ENCODE measurements at regions not wholly inside any gene's neighbourhood (a gene's known extent, or its start where the extent isn't known, plus 50 kb on each side); places are given as distances from the start of the nearest gene placed in this dataset.
"Not testable (repeated sequence)": the region's sequence is repeated elsewhere in the genome, so short reads cannot be mapped to it uniquely, and the experiment has no call there.

DNA sequence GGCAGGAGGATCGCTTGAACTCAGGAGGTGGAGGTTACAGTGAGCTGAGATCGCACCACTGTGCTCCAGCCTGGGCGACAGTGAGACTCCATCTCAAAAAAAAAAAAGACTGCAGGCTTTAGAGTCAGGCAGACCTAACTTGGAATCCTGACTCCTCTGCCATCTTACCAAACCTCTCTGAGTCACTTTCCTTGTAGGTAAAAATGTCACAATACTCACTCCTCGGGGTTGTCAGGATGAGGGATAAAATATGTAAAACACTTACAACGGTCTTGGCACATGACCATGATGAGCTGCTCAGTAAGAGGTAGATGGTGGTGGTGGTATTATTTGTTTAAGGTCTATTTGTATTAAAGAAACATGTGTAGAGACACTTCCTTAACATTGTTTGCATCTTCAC lies 154.1 kb upstream of the PDE1C start:
- no peak for DNase-seq

DNA sequence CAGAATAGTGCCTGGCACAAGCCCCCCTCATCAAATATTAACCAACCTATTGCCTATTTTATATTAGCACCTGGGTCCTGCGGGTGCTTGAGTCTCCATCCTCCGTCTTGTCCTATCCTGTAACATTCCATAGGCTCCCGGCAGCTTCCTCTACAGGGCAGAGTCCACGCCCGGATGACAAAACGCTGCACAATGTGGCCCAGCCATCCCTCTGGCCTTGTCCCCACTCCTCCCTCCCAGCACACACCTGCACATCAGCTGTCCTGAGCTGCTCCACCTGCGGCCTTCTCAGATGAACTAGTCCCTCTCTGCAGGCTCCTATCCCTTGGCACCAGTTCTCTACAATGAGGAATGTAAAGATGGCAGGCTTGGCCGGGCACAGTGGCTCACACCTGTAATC lies 153.5 kb upstream of the PDE1C start:
- DNase-seq, result no peak

GRCh38 chr7:32223071-32223650 lies 153.0 kb upstream of the PDE1C start:
- DNase-seq, result no peak

GRCh38 chr7:32222251-32222900 lies 152.2 kb upstream of the PDE1C start:
- no peak for DNase-seq

DNA sequence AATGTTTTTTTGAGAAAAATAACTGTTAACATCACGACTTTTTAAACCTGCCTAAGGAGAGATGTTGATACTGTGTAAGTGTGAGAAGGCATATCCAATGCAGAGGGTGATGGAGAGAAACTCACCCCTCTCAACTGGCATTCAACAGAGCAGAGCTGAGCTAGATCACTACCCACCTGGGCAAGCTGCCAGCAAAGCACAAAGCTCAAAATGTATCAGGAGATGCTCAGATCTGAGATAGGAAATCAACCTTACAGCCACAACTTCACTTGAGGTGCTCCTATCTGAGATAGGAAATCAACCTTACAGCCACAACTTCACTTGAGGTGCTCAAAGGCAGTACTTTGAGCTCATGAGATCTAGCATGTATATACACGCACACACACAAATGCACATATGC lies 151.5 kb upstream of the PDE1C start:
- DNase-seq, result peak in 1 of 58 donors; percentile 4

DNA sequence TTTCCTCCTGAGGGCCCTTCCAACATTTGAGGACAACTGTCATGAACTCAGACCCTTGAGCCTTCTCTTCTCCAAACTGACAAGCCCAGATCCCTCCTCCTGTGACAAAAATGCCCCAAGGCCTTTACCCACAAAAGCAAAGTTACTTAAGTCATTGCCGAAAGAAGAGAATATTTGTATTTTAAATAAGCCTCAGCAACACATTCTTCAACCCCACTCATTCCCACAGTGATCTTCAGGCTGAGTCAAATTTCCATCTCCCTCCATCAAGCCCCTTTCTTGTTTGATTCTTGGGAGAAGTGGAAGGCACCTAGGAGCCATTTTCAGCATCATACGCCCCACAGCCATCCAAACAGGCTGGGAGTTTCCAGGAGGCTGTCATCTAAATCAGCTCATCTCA lies 150.8 kb upstream of the PDE1C start:
- DNase-seq, result no peak

GRCh38 chr7:32219831-32220230 lies 149.6 kb upstream of the PDE1C start:
- DNase-seq, result not testable (repeated sequence)

DNA sequence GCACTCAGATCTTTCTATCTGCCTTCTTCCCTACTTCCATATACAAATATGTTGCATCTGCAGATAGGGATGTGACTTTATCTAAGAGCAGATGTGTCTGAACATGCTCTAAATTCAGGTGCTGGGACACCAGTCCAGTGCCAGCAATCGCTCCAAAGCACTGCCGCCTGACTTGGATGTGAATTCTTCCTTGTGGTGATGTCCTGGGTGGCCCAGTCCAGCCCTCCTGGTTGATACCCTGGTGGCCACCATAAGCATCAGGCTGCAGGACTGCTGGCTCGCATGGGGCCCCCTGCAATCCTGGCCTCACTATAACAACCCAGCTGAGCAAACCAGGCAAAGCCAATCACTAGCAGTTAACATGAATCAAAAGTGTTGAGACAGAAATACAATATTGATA lies 149.2 kb upstream of the PDE1C start:
- no peak for DNase-seq

GRCh38 chr7:32218741-32219288 lies 148.6 kb upstream of the PDE1C start:
- no peak for DNase-seq

- DNase-seq, result peak in 11 of 58 donors; percentile 6 to 53 (median 23)
Observed at GRCh38 chr7:32218154-32218467, 147.9 kb upstream of the PDE1C start.

GRCh38 chr7:32217341-32218153 lies 147.3 kb upstream of the PDE1C start:
- DNase-seq, result no peak

- DNase-seq, result no peak
Observed at GRCh38 chr7:32216759-32217158, 146.6 kb upstream of the PDE1C start.

DNA sequence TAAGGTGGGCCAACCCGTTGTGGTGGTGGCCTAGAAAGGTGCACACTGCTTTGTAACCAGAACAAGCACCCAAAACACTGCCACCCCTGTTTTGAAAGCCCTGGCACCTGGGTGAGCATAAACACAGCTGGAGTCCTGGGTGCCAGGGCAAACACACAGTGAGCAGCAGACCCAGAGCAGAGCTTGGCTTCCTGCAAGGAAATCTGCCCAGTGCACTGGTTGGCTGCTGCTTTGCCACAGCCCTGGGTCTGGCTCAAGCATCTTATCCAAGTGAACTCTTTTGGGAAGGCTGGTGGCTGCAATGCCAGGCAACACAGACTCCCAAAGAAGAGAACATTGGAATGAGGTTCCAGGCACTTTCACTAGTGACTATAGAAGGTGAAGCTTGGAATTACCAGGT lies 145.5 kb upstream of the PDE1C start:
- DNase-seq, result no peak

GRCh38 chr7:32214913-32215312 lies 144.7 kb upstream of the PDE1C start:
- no peak for DNase-seq

- no peak for DNase-seq
Observed at GRCh38 chr7:32212321-32212720, 142.1 kb upstream of the PDE1C start.

GRCh38 chr7:32206987-32207386 lies 136.8 kb upstream of the PDE1C start:
- DNase-seq, result peak in 5 of 58 donors; percentile 4 to 15 (median 7)

- no peak for DNase-seq
Observed at GRCh38 chr7:32206488-32206887, 136.3 kb upstream of the PDE1C start.

GRCh38 chr7:32205298-32205824 lies 135.2 kb upstream of the PDE1C start:
- DNase-seq, result not testable (repeated sequence)

GRCh38 chr7:32204361-32205018 lies 134.3 kb upstream of the PDE1C start:
- DNase-seq, result peak in 54 of 58 donors; percentile 23 to 91 (median 74)

DNA sequence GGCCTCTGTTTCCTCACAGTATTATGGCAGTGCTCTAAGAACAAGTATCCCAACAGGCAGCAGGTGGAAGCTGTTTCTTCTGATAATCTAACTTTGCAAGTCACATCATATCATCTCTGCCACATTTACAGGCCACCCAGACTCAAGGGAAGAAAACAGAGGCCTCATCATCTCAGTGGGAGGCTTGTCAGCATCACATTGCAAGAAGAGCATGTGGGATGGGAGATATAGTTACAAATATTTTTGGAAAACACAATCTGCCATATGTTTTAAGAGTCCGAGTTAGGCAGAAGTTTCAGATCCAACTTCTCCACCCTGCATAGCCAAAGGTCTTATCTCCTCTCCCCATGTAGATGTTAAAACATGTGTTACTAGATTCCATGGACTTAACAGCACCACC lies 130.4 kb upstream of the PDE1C start:
- DNase-seq, result peak in 2 of 58 donors; percentile 30 to 32

DNA sequence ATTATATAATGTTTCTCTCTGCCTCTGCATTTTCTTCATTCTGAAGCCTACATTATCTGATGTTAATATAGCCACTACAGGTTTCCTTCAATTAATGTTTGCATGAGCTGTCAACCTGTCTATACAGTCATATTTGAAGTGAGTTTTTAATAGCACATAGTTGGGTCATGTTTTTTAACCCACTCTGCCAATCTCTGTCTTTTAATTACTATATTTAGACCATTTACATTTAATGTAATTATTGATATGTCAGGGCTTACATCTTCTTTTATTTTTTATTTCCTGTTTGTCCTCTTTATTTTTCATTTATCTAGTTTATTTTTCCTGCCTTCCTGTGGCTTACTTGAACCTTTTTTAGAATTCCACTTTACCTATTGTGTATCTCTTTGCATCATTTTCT lies 124.3 kb upstream of the PDE1C start:
- no peak for DNase-seq

DNA sequence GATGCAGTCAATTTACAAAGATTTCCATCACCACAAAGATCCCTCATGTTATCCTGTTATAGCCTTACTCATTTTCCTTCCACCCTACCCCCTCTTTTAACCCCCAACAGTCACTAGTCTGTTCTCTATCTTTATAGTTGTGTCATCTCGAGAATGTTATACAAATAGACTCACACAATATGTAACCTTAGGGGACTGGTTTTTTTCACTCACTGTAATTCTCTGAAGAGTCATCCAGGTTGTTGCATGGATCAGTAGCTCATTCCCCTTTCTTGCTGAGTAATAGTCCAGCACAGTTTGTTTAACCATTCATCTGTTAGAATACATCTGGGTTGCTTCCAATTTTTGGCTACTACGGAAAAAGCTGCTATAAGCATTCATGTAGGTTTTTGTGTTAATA lies 121.1 kb upstream of the PDE1C start:
- DNase-seq, result no peak
